Skeletal muscle tissue (tissue), 3 donors: ENCODE measurements at regions not wholly inside any gene's neighbourhood (a gene's known extent, or its start where the extent isn't known, plus 50 kb on each side); places are given as distances from the start of the nearest gene placed in this dataset.

Experiments used
- H3K27ac ChIP-seq: one replicate; pipeline ENCODE4 v1.7.0; 2013; ENCODE audit warnings: mild to moderate bottlenecking, low read depth, low read length, inconsistent platforms
- H3K27me3 ChIP-seq, 3 donors: one replicate each; pipeline ENCODE4 v1.7.0; 2013; ENCODE audit warnings: low read length in 3 of 3; ENCODE audit not compliant: control insufficient read depth in 3 of 3, insufficient read depth in 3 of 3
- H3K36me3 ChIP-seq, 3 donors: one replicate each; pipeline ENCODE4 v1.7.0; 2013; ENCODE audit warnings: low read length in 3 of 3; ENCODE audit not compliant: control insufficient read depth in 3 of 3, insufficient read depth in 3 of 3
- H3K4me1 ChIP-seq, 3 donors: one replicate each; pipeline ENCODE4 v1.7.0; 2013; ENCODE audit warnings: low read length in 3 of 3, mild to moderate bottlenecking in 3 of 3; ENCODE audit not compliant: control insufficient read depth in 3 of 3, insufficient read depth in 3 of 3
- H3K4me3 ChIP-seq, 3 donors: one replicate each; pipeline ENCODE4 v1.7.0; 2013; ENCODE audit warnings: low read length in 3 of 3
- H3K9ac ChIP-seq, 3 donors: one replicate each; pipeline ENCODE4 v1.7.0; 2013; ENCODE audit warnings: low read length in 3 of 3, mild to moderate bottlenecking in 3 of 3, moderate library complexity in 2 of 3, low read depth in 1 of 3
- H3K9me3 ChIP-seq, 3 donors: one replicate each; pipeline ENCODE4 v1.7.0; 2013; ENCODE audit warnings: low read length in 3 of 3; ENCODE audit not compliant: control insufficient read depth in 3 of 3
- donor health status: Osteomylitis.

- H3K27ac ChIP-seq, result no peak overlapping the region
- no peak overlapping the region for H3K9ac ChIP-seq
- no peaks in the 10 kb centered on the region for H3K4me1 ChIP-seq
- H3K27me3 ChIP-seq, result no peaks in the 10 kb centered on the region
- H3K9me3 ChIP-seq, result no peaks in the 10 kb centered on the region
- no peaks in the 10 kb centered on the region for H3K36me3 ChIP-seq
- H3K4me3 ChIP-seq, result no peak overlapping the region
These were observed 215.7 kb upstream of the THBS1 start for GRCh38 chr15:39365161-39365560.

GRCh38 chr15:39365873-39366272, 215.0 kb upstream of the THBS1 start:
- no peaks in the 10 kb centered on the region for H3K4me1 ChIP-seq
- H3K27ac ChIP-seq, result no peak overlapping the region
- no peak overlapping the region for H3K9ac ChIP-seq
- no peaks in the 10 kb centered on the region for H3K36me3 ChIP-seq
- no peaks in the 10 kb centered on the region for H3K9me3 ChIP-seq
- H3K27me3 ChIP-seq, result no peaks in the 10 kb centered on the region
- H3K4me3 ChIP-seq, result no peak overlapping the region

DNA sequence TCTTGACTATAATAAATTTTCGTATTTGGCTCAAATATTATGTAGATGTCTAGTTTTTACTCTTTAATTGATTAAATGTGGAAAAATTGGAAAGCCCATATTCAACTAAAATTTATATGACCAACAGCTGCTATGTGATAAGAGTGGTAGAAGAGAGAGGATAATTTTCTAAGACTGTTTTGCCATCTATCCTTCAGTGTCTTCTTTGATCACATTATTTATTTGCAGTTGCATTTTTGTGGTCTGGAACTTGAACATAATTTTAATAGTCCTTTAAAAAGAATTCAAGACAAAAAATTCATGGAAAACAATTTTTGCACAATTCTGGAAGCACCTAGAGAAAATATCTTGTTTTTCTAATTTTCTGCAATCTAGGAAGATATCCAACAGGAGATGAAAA, 213.3 kb upstream of the THBS1 start:
- no peak overlapping the region for H3K27ac ChIP-seq
- no peaks in the 10 kb centered on the region for H3K36me3 ChIP-seq
- no peak overlapping the region for H3K4me3 ChIP-seq
- peaks cover 0 to 3% (median 3%) of the 10 kb centered on the region in 3 donors for H3K9me3 ChIP-seq
- H3K9ac ChIP-seq, result no peak overlapping the region
- H3K4me1 ChIP-seq, result no peaks in the 10 kb centered on the region
- H3K27me3 ChIP-seq, result no peaks in the 10 kb centered on the region

GRCh38 chr15:39369768-39370167, 211.1 kb upstream of the THBS1 start:
- Histone ChIP-seq H3K27ac (no peak overlapping the region), H3K9me3 (peaks cover 0 to 3% (median 3%) of the 10 kb centered on the region in 3 donors), H3K36me3 (no peaks in the 10 kb centered on the region), H3K27me3 (no peaks in the 10 kb centered on the region), H3K4me1 (no peaks in the 10 kb centered on the region), H3K4me3 (no peak overlapping the region), H3K9ac (no peak overlapping the region)

DNA sequence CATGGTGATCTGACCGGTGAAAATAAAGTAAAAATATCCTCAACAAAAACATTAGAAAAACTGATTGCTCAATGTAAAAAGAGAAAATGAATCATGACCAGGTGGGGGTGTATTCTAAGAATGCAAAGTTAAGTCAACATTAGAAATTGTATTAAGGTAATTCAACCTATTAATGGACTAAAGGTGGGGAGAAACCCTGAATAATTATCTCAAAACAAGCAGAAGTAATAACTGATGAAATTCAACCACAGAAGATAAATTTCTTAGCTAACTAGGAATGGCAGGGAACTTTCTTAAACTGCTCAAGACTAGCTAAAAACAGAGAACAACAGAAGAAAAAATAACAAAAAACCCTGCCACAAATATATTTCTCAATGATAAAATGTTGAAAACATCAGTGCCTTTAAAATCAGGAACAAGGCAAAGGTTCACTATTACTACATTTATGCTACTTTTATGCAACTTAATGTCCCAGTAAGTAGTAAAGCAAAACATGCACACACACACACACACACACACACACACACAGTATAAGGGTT, 204.4 kb upstream of the THBS1 start:
- Histone ChIP-seq H3K27me3 (no peaks in the 10 kb centered on the region), H3K9ac (no peak overlapping the region), H3K4me1 (no peaks in the 10 kb centered on the region), H3K4me3 (no peak overlapping the region), H3K27ac (no peak overlapping the region), H3K9me3 (peaks cover 0 to 3% (median under 1%) of the 10 kb centered on the region in 3 donors), H3K36me3 (no peaks in the 10 kb centered on the region)

DNA sequence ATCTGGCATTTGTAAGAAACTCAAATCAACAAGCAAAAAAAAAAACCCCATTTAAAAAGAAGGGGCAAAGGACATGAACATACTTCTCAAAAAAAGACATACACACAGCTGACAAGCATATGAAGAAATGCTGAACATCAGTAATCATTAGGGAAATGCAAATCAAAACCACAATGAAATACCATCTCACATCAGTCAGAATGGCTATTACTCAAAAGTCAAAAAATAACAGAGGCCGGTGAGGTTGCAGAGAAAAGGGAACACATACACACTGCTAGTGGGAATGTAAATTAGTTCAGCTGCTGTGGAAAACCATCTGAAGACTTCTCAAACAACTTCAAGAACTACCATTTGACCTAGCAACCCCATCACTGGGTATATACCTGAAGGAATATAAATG, 199.4 kb upstream of the THBS1 start:
- Histone ChIP-seq H3K27ac (no peak overlapping the region), H3K9ac (no peak overlapping the region), H3K4me1 (no peaks in the 10 kb centered on the region), H3K9me3 (no peaks in the 10 kb centered on the region), H3K4me3 (no peak overlapping the region), H3K27me3 (no peaks in the 10 kb centered on the region), H3K36me3 (no peaks in the 10 kb centered on the region)

GRCh38 chr15:39388118-39388517, 192.8 kb upstream of the THBS1 start:
- peaks cover 0 to 5% (median 3%) of the 10 kb centered on the region in 3 donors for H3K4me1 ChIP-seq
- no peak overlapping the region for H3K27ac ChIP-seq
- H3K4me3 ChIP-seq, result no peak overlapping the region
- no peaks in the 10 kb centered on the region for H3K27me3 ChIP-seq
- H3K36me3 ChIP-seq, result no peaks in the 10 kb centered on the region
- no peaks in the 10 kb centered on the region for H3K9me3 ChIP-seq
- H3K9ac ChIP-seq, result no peak overlapping the region

DNA sequence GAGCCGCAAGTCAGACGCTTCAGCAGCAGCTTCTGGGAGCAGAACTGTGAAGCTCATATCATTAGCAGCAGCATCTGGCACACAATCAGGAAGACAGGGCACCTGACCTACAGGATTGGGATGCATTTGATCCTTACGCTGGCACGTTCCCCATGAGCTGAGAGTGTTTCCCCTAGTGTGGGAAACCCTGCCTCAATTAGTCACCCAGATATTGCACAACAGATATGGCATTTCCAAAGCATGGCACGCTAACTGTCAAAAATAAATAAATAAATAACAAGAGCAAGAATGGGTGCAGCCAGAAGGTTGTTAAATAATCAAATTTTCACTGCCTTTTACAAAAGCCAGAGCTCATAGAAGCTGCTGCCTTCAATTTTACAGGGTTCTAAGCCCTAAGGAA, 189.6 kb upstream of the THBS1 start:
- H3K9ac ChIP-seq, result no peak overlapping the region
- H3K36me3 ChIP-seq, result no peaks in the 10 kb centered on the region
- H3K27me3 ChIP-seq, result no peaks in the 10 kb centered on the region
- no peak overlapping the region for H3K4me3 ChIP-seq
- H3K9me3 ChIP-seq, result no peaks in the 10 kb centered on the region
- peaks cover 0 to 5% (median 3%) of the 10 kb centered on the region in 3 donors for H3K4me1 ChIP-seq
- H3K27ac ChIP-seq, result no peak overlapping the region

GRCh38 chr15:39392469-39393047, 188.3 kb upstream of the THBS1 start:
- H3K36me3 ChIP-seq, result no peaks in the 10 kb centered on the region
- no peaks in the 10 kb centered on the region for H3K27me3 ChIP-seq
- H3K4me3 ChIP-seq, result no peak overlapping the region
- no peak overlapping the region for H3K9ac ChIP-seq
- no peaks in the 10 kb centered on the region for H3K9me3 ChIP-seq
- H3K27ac ChIP-seq, result no peak overlapping the region
- H3K4me1 ChIP-seq, result peaks cover 0 to 5% (median 3%) of the 10 kb centered on the region in 3 donors

DNA sequence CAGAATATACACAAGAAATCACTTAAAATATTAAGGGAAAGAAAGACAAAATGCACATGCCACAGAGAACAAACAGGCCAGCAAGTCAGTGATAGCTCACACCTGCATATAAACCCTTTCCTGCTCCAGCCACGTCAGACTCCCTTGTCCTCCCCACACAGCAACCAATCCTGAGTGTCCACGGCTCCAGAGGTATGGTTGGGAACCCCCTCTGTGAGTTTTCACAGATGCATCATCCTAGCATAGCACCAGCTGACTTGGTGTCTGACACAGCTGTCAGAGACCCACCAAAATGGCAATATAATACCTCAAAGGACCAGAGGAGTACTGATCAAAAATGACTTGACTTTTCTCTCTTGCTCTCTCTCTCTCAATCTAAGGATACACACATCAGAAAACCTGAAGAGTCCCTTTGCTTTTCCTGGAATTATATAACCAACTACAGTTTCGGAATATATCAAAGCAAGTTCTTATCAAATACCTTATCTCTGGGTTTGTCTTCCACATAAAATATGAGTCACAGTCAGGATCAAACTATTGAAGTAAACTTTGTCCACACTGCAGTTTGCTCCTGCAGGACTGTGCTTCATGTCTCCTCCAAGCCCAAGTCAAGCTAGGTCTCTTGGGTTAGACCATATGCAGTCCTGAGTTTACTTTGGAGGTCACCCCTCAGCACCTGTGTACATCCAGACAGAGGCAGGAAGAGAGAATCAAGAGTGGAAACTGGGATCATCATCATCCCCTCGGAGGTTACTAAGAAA, 187.1 kb upstream of the THBS1 start:
- no peak overlapping the region for H3K27ac ChIP-seq
- H3K9ac ChIP-seq, result no peak overlapping the region
- H3K36me3 ChIP-seq, result no peaks in the 10 kb centered on the region
- H3K4me3 ChIP-seq, result no peak overlapping the region
- no peaks in the 10 kb centered on the region for H3K9me3 ChIP-seq
- H3K27me3 ChIP-seq, result no peaks in the 10 kb centered on the region
- peaks cover 0 to 5% (median 3%) of the 10 kb centered on the region in 3 donors for H3K4me1 ChIP-seq
